HepG2 (cell line): ENCODE measurements at regions not wholly inside any gene's neighbourhood (a gene's known extent, or its start where the extent isn't known, plus 50 kb on each side); places are given as distances from the start of the nearest gene placed in this dataset.

Source experiments
- ATAC-seq: fragments of 200-7000 bp; cut with Tn5 transposase; 3 replicates; pipeline ENCODE4 v1.9.1; 2020; ENCODE audit warnings: mild to moderate bottlenecking, moderate library complexity
- BruUV-seq: library from RNA; stranded (reverse); fragments of 400-500 nt; replicated peaks from 2 replicates; lab custom pipeline; 2021; lab: Mats Ljungman, UMichigan
- CTCF ChIA-PET: fragments of 300-600 bp; formaldehyde crosslinking; extraction: SDS; loops from one replicate; lab custom pipeline; 2021; ENCODE audit warnings: low total read pairs, inconsistent platforms, low intra/inter-chr PET ratio; lab: Yijun Ruan, JAX
- POLR2A ChIA-PET: fragments of 350-600 bp; sonication (Branson Sonifier 250); formaldehyde crosslinking; loops from one replicate; lab custom pipeline; 2020; ENCODE audit warnings: antibody characterized with exemption, inconsistent platforms; lab: Yijun Ruan, JAX
- DNase-seq: peaks from one replicate; pipeline ENCODE4 v3.0.0-alpha.2; 2015; ENCODE audit warnings: low spot score
- FAIRE-seq: peaks from 3 replicates; lab custom pipeline; 2011; peaks lifted over from hg19 to GRCh38; lab: Jason Lieb, UNC
- H2AFZ ChIP-seq: one replicate; pipeline ENCODE4 v1.6.1; 2011; ENCODE audit warnings: low read length, inconsistent platforms
- H3K27ac ChIP-seq: fragments of 300-600 bp; 3 replicates; pipeline ENCODE4 v1.8.0; 2011; ENCODE audit warnings: mixed run types, mild to moderate bottlenecking, mixed read lengths, low read length, inconsistent platforms; ENCODE audit not compliant: insufficient read depth; ENCODE audit errors: extremely low read length
- H3K27me3 ChIP-seq, 2 experiments: fragments of 200-600 bp in 1 of 2; 2 replicates in 1 of 2; 3 replicates in 1 of 2; pipeline versions ENCODE4 v1.6.0 to v1.8.0; 2011; ENCODE audit warnings: low read length in 2 of 2, mild to moderate bottlenecking in 2 of 2, moderate library complexity in 2 of 2, inconsistent platforms in 1 of 2; ENCODE audit not compliant: insufficient read depth in 2 of 2, control insufficient read depth in 1 of 2
- H3K36me3 ChIP-seq, 2 experiments: fragments of 200-600 bp in 1 of 2; replicated peaks in 1 of 2; 2 replicates in 1 of 2; 3 replicates in 1 of 2; pipeline versions ENCODE4 v1.5.1 to v1.8.0; 2011; ENCODE audit warnings: low read length in 2 of 2, inconsistent platforms in 1 of 2; ENCODE audit not compliant: insufficient read depth in 2 of 2, control insufficient read depth in 1 of 2
- H3K4me1 ChIP-seq: 2 replicates; pipeline ENCODE4 v1.5.1; 2012; ENCODE audit warnings: low read length, inconsistent platforms; ENCODE audit not compliant: insufficient read depth
- H3K4me2 ChIP-seq: 2 replicates; pipeline ENCODE4 v1.6.0; 2011; ENCODE audit warnings: low read depth, low read length, inconsistent platforms
- H3K4me3 ChIP-seq, 3 experiments: fragments of 200-600 bp in 1 of 3; sonication (generic), shearing (Covaris generic) in 1 of 3; replicated peaks in 1 of 3; 2 replicates each; pipeline ENCODE4 v1.5.1; 2011 to 2016; ENCODE audit warnings: low read length in 3 of 3, inconsistent platforms in 2 of 3, low read depth in 2 of 3, mild to moderate bottlenecking in 2 of 3, control low read depth in 1 of 3, mixed read lengths in 1 of 3; ENCODE audit not compliant: insufficient read depth in 1 of 3
- H3K79me2 ChIP-seq: one replicate; pipeline ENCODE4 v1.6.1; 2011; ENCODE audit warnings: low read length, inconsistent platforms; ENCODE audit not compliant: insufficient read depth
- H3K9ac ChIP-seq: 2 replicates; pipeline ENCODE4 v1.6.0; 2011; ENCODE audit warnings: mild to moderate bottlenecking, low read depth, low read length, inconsistent platforms; ENCODE audit not compliant: insufficient read depth
- H3K9me3 ChIP-seq: 2 replicates; pipeline ENCODE4 v1.5.1; 2012; ENCODE audit warnings: mild to moderate bottlenecking, low read length
- H4K20me1 ChIP-seq: 2 replicates; pipeline ENCODE4 v1.6.0; 2011; ENCODE audit warnings: inconsistent platforms, mild to moderate bottlenecking, low read length, moderate library complexity; ENCODE audit not compliant: insufficient read depth
- AHR ChIP-seq: IDR thresholded peaks from 2 replicates; pipeline ENCODE4 v1.6.1; 2018; ENCODE audit warnings: missing genetic modification reagents, missing compliant biosample characterization
- CBX1 ChIP-seq: IDR thresholded peaks from one replicate; pipeline ENCODE4 v1.6.1; 2016; ENCODE audit warnings: antibody characterized with exemption, low read depth
- HNF1B ChIP-seq: sonication (generic); formaldehyde crosslinking; IDR thresholded peaks from 2 replicates; pipeline ENCODE4 v1.5.1; 2020; ENCODE audit warnings: mild to moderate bottlenecking, moderate library complexity, missing genetic modification reagents
- HNRNPLL ChIP-seq: fragments of 200-400 bp; formaldehyde crosslinking; IDR thresholded peaks from 2 replicates; pipeline ENCODE4 v1.6.1; 2017; ENCODE audit warnings: mild to moderate bottlenecking, low read depth, low read length; ENCODE audit not compliant: poor library complexity, severe bottlenecking
- ISL2 ChIP-seq: sonication (generic); formaldehyde crosslinking; IDR thresholded peaks from 2 replicates; pipeline ENCODE4 v1.5.0; 2020; ENCODE audit warnings: missing genetic modification reagents
- KLF11 ChIP-seq: IDR thresholded peaks from 2 replicates; pipeline ENCODE4 v1.6.1; 2016; ENCODE audit warnings: missing compliant biosample characterization
- MAFK ChIP-seq, 2 experiments: IDR thresholded peaks in 1 of 2; conservative IDR thresholded peaks in 1 of 2; 2 replicates each; pipeline ENCODE4 v1.6.1; 2011; ENCODE audit warnings: improper control_type of control experiment in 2 of 2, low read length in 2 of 2
- NFE2L2 ChIP-seq: fragments of 150-350 bp; IDR thresholded peaks from 2 replicates; pipeline ENCODE4 v1.6.1; 2014; ENCODE audit warnings: low read length
- RBAK ChIP-seq: sonication (generic); formaldehyde crosslinking; IDR thresholded peaks from 2 replicates; pipeline ENCODE4 v1.5.1; 2020; ENCODE audit warnings: mild to moderate bottlenecking, missing genetic modification reagents
- SP140L ChIP-seq: sonication (generic); formaldehyde crosslinking; IDR thresholded peaks from 2 replicates; pipeline ENCODE4 v1.4.0; 2020; ENCODE audit warnings: missing genetic modification reagents, borderline replicate concordance
- ZBTB8A ChIP-seq: sonication (generic); formaldehyde crosslinking; IDR thresholded peaks from 2 replicates; pipeline ENCODE4 v1.4.0; 2020; ENCODE audit warnings: mild to moderate bottlenecking, low read depth, missing genetic modification reagents, borderline replicate concordance
- ZKSCAN8 ChIP-seq: IDR thresholded peaks from 2 replicates; pipeline ENCODE4 v1.6.1; 2016; ENCODE audit warnings: borderline replicate concordance, missing genetic modification reagents, missing compliant biosample characterization
- ZNF660 ChIP-seq: sonication (generic); formaldehyde crosslinking; IDR thresholded peaks from 2 replicates; pipeline ENCODE4 v1.5.1; 2020; ENCODE audit warnings: mild to moderate bottlenecking, low read depth, missing genetic modification reagents, borderline replicate concordance
- ZNF687 ChIP-seq: sonication (generic); formaldehyde crosslinking; IDR thresholded peaks from 2 replicates; pipeline ENCODE4 v1.5.1; 2020; ENCODE audit warnings: mild to moderate bottlenecking, missing genetic modification reagents, moderate library complexity
- WGBS: methylation state at CpG from one replicate; pipeline ENCODE4 v1.1.6; 2017; ENCODE audit warnings: low lambda C conversion rate; 5-methylcytosine and 5-hydroxymethylcytosine counted together
- in situ Hi-C: cut with HindIII; loops from 2 replicates; pipeline ENCODE4 v1.10.0; 2017; ENCODE audit warnings: low pct_unique_long_range_greater_than_20kb; ENCODE audit not compliant: extremely low pct_ligation_motif_present
- intact Hi-C: fragments of 100-400 bp; cut with micrococcal nuclease; formaldehyde crosslinking; loops from one replicate; pipeline ENCODE4 v1.10.0; 2022; ENCODE audit not compliant: unreplicated experiment

GRCh38 chr10:34001087-34001580 is 666.7 kb upstream of the NRP1 start:
- Histone ChIP-seq H3K4me1 (no peaks in the 10 kb centered on the region; the same call in 1 of the 2 replicates), H3K27me3 (no peaks in the 10 kb centered on the region), H2AFZ (no peak overlapping the region), H3K4me3 (no peak overlapping the region), H3K9ac (no peak overlapping the region), H3K9me3 (no peaks in the 10 kb centered on the region), H3K36me3 (no peaks in the 10 kb centered on the region), H3K79me2 (no peaks in the 10 kb centered on the region), H4K20me1 (no peaks in the 10 kb centered on the region), H3K4me2 (no peak overlapping the region), H3K27ac (no peak overlapping the region)
- ATAC-seq, result no peak
- ChIA-PET POLR2A (no interaction called here), CTCF (no interaction called here)
- in situ Hi-C loops, result no loop called here
- DNase-seq, result peak; percentile 50
- FAIRE-seq, result no peak
- TF ChIP-seq CBX1 (no peak), HNRNPLL (no peak)
- WGBS, result 15% methylated on average over 5 of the region's 5 CpGs
- intact Hi-C loops, result no loop called here
- no TSS peak for BruUV-seq

GRCh38 chr10:33993917-33994316 is 659.5 kb upstream of the NRP1 start:
- Histone ChIP-seq H3K9ac (no peak overlapping the region), H3K9me3 (no peaks in the 10 kb centered on the region), H2AFZ (no peak overlapping the region), H3K27ac (no peak overlapping the region), H3K4me3 (no peak overlapping the region), H3K79me2 (no peaks in the 10 kb centered on the region), H3K4me2 (no peak overlapping the region), H3K4me1 (no peaks in the 10 kb centered on the region), H4K20me1 (no peaks in the 10 kb centered on the region), H3K27me3 (peaks cover 0 to 3% of the 10 kb centered on the region in 2 experiments; a peak in 1 of 5 replicates), H3K36me3 (no peaks in the 10 kb centered on the region)
- FAIRE-seq, result no peak
- no TSS peak for BruUV-seq
- intact Hi-C loops, result no loop called here
- POLR2A ChIA-PET, result interaction anchor here (0.6 kb wide), 1 partner anchor 24 kb away, joined by 3 read pairs; no protein-coding TSS in a partner anchor
- in situ Hi-C loops, result no loop called here
- no peak for DNase-seq
- no peak for ATAC-seq
- WGBS, result 75% methylated on average over 5 of the region's 5 CpGs
- CTCF ChIA-PET, result no interaction called here
- TF ChIP-seq HNF1B (CRISPR knock-in tag), result no peak
- TF ChIP-seq ZBTB8A (CRISPR knock-in tag), result no peak
- TF ChIP-seq NFE2L2, result no peak
- TF ChIP-seq ZKSCAN8, result no peak
- TF ChIP-seq ZNF687 (CRISPR knock-in tag), result no peak
- no peak for TF ChIP-seq MAFK (conservative IDR thresholded peaks at IDR 0.05 in 1 of 2, IDR thresholded peaks at IDR 0.05 in 1 of 2; ENCODE audit: low read length in 2 of 2)
- TF ChIP-seq KLF11, result no peak
- no peak for TF ChIP-seq ISL2 (CRISPR knock-in tag)
- no peak for TF ChIP-seq ZNF660
- TF ChIP-seq AHR, result no peak
- TF ChIP-seq SP140L, result no peak
- no peak for TF ChIP-seq RBAK (CRISPR knock-in tag)
